ENCODE measurements at regions not wholly inside any gene's neighbourhood (a gene's known extent, or its start where the extent isn't known, plus 50 kb on each side); places are given as distances from the start of the nearest gene placed in this dataset.

DNA sequence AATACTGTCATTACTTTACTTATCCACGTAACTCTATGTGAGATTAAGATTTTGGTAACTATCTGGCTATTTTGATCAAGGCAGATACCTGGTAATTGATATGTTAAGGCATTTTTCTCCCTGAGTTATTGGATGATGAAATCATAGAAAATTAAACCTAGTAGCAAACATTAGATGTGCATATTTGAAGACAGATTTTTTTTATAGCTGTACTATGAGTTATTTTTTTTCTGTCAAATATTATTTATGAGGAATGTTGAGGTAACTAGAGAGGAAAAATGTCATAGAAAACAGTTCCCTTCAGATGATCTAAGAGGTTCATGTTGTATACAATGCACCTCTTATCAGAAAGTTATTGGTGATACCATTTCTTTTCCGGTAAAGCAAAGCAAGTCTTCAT lies 64.9 kb upstream of the SLC38A2 start:
- TF ChIP-seq, protein P1, sequence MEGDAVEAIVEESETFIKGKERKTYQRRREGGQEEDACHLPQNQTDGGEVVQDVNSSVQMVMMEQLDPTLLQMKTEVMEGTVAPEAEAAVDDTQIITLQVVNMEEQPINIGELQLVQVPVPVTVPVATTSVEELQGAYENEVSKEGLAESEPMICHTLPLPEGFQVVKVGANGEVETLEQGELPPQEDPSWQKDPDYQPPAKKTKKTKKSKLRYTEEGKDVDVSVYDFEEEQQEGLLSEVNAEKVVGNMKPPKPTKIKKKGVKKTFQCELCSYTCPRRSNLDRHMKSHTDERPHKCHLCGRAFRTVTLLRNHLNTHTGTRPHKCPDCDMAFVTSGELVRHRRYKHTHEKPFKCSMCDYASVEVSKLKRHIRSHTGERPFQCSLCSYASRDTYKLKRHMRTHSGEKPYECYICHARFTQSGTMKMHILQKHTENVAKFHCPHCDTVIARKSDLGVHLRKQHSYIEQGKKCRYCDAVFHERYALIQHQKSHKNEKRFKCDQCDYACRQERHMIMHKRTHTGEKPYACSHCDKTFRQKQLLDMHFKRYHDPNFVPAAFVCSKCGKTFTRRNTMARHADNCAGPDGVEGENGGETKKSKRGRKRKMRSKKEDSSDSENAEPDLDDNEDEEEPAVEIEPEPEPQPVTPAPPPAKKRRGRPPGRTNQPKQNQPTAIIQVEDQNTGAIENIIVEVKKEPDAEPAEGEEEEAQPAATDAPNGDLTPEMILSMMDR (IDR thresholded peaks at IDR 0.05; ENCODE audit: low read depth, low read length, missing control alignments), result no peak
- H3K4me3 ChIP-seq (ENCODE audit: low read depth, low read length), result no peak overlapping the region
- in situ Hi-C loops (cut with HindIII; ENCODE audit: low sequenced_read_pairs), result no loop called here
- DNase-seq (ENCODE audit: low read depth), result no peak

DNA sequence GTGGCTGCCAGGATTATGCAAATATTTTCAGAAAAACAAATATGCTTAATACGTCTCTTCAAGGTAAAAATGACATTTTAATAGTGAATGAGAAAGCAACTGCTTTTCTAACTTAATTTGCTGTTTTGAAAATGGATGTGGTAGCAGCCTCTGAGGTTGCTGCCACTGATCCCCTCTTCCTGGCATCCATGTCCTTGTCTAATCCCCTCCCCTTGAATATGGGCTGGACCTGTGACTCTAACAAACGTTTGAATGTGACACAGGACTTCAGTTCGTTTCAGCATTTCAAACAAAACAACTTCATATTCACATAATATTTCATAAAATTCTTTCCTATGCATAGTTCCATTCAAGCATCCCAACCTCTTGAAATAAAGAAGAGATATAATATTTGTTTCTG lies 64.2 kb upstream of the SLC38A2 start:
- no peak for DNase-seq (ENCODE audit: low read depth)
- in situ Hi-C loops (cut with HindIII; ENCODE audit: low sequenced_read_pairs), result no loop called here
- TF ChIP-seq, protein P1 (IDR thresholded peaks at IDR 0.05; ENCODE audit: low read depth, low read length, missing control alignments), result no peak
- H3K4me3 ChIP-seq (ENCODE audit: low read depth, low read length), result no peak overlapping the region

DNA sequence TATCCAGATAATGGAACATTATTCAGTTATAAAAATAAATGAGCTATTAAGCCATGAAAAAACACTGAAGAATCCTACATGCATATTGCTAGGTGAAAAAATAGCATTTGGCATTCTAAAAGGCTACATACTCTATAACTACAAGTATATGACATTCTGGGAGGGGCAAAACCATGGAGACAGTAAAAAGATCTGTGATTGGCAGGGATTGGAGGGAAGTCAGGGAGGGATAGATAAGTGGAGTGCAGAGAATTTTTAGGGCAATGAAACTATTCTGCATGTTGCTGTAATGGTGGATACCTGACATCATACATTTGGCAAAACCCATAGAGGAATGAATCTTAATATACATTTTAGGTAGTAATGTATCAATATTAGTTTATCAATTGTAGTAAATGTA lies 63.1 kb upstream of the SLC38A2 start:
- no peak for DNase-seq (ENCODE audit: low read depth)
- TF ChIP-seq, protein P1 (IDR thresholded peaks at IDR 0.05; ENCODE audit: low read depth, low read length, missing control alignments), result no peak
- in situ Hi-C loops (cut with HindIII; ENCODE audit: low sequenced_read_pairs), result no loop called here
- no peak overlapping the region for H3K4me3 ChIP-seq (ENCODE audit: low read depth, low read length)

DNA sequence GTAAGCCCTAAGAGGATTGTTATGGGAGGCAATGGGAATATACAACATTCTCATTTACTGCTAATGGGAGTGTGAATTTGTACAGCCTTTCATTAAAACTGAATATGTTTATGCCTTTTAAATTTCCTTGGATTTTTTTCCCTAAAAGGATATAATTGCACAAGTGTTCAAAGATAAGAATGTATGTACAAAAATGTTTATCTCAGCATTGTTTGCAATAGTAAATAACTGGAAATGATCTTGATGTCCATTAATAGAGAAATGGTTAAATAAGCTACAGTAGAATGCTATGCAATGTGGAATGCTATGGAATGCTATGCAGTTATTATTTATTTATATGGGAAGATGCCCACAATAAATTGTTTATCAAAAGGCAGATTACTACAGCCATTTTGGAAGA lies 62.5 kb upstream of the SLC38A2 start:
- in situ Hi-C loops (cut with HindIII; ENCODE audit: low sequenced_read_pairs), result no loop called here
- DNase-seq (ENCODE audit: low read depth), result no peak
- H3K4me3 ChIP-seq (ENCODE audit: low read depth, low read length), result no peak overlapping the region
- TF ChIP-seq, protein P1 (IDR thresholded peaks at IDR 0.05; ENCODE audit: low read depth, low read length, missing control alignments), result no peak

DNA sequence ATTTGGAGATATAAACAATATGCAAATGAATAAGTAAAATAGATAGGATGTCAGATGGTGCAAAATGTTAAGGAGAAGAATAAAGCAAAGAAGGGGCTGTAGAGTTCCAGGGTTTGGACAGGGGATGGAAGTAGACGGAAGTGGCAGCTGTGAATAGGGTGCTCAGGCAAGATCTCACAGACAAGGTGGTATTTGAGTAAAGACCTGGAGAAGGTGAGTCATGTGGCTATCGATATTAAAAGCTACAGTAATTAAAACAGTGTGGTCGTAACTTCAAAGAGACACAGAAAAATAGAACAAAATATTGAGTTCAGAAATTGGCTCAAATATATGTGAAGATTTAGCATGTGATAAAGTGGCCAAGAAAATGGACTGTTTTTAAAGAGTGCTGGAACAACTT lies 61.3 kb upstream of the SLC38A2 start:
- H3K4me3 ChIP-seq (ENCODE audit: low read depth, low read length), result no peak overlapping the region
- no peak for DNase-seq (ENCODE audit: low read depth)
- in situ Hi-C loops (cut with HindIII; ENCODE audit: low sequenced_read_pairs), result no loop called here
- TF ChIP-seq, protein P1 (IDR thresholded peaks at IDR 0.05; ENCODE audit: low read depth, low read length, missing control alignments), result no peak

DNA sequence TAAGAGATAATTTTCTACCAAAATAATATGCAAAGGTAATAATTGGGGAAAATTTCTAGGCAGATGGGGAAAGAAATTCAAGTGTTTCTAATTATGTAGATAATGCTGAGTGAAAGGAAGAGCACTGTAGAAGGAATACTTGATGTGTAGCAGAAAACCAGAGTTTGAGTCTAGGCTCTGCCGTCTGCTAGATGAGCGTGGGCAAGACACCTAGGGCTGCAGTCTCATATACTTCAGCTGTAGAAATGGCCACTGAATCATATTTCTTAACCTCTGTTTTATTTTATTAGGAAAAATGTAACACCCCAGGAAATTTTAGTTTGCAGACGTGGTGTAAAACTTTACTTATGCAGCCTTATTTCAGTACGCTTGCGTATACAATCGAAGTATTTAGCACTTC lies 59.8 kb upstream of the SLC38A2 start:
- no peak for DNase-seq (ENCODE audit: low read depth)
- TF ChIP-seq, protein P1 (IDR thresholded peaks at IDR 0.05; ENCODE audit: low read depth, low read length, missing control alignments), result no peak
- in situ Hi-C loops (cut with HindIII; ENCODE audit: low sequenced_read_pairs), result no loop called here
- H3K4me3 ChIP-seq (ENCODE audit: low read depth, low read length), result no peak overlapping the region

All from astrocyte of the cerebellum (primary cell).